Gastrocnemius medialis (tissue), 4 donors: ENCODE measurements at regions not wholly inside any gene's neighbourhood (a gene's known extent, or its start where the extent isn't known, plus 50 kb on each side); places are given as distances from the start of the nearest gene placed in this dataset.
"Not testable (repeated sequence)": the region's sequence is repeated elsewhere in the genome, so short reads cannot be mapped to it uniquely, and the experiment has no call there.

ENCODE experiments used
- ATAC-seq, 2 donors: fragments of 150-250 bp; one replicate each; pipeline ENCODE4 v1.9.1; 2016
- DNase-seq, 2 donors: peaks; one replicate each; pipeline ENCODE4 v3.0.0-alpha.2; 2019
- H3K27ac ChIP-seq, 4 donors: fragments of 200-600 bp; sonication (generic); 1 replicate in 1 of 4; 2 replicates in 3 of 4; pipeline ENCODE4 v1.5.1; 2016 to 2018; ENCODE audit warnings: mild to moderate bottlenecking in 2 of 4, moderate library complexity in 1 of 4
- H3K27me3 ChIP-seq, 3 donors: fragments of 200-600 bp; sonication (generic) in 2 of 3; 1 replicate in 1 of 3; 2 replicates in 2 of 3; pipeline versions ENCODE4 v1.5.1 to v1.6.0; 2016 to 2019; ENCODE audit warnings: mild to moderate bottlenecking in 1 of 3, moderate library complexity in 1 of 3
- H3K36me3 ChIP-seq, 2 donors: fragments of 200-600 bp; sonication (generic) in 1 of 2; one replicate each; pipeline ENCODE4 v1.5.1; 2017 to 2018
- H3K4me1 ChIP-seq, 2 donors: fragments of 200-600 bp; sonication (generic) in 1 of 2; one replicate each; pipeline ENCODE4 v1.5.1; 2016 to 2017; ENCODE audit warnings: mild to moderate bottlenecking in 2 of 2
- H3K4me3 ChIP-seq, 4 donors: fragments of 200-600 bp; sonication (generic) in 3 of 4; 1 replicate in 1 of 4; 2 replicates in 3 of 4; pipeline ENCODE4 v1.5.1; 2016 to 2019; ENCODE audit warnings: mild to moderate bottlenecking in 2 of 4
- H3K9me3 ChIP-seq, 3 donors: fragments of 200-600 bp; sonication (generic) in 2 of 3; 1 replicate in 1 of 3; 2 replicates in 2 of 3; pipeline ENCODE4 v1.5.1; 2016 to 2019
- CTCF ChIP-seq, 5 experiments: fragments of 450-650 bp in 3 of 5; fragments of 200-600 bp in 2 of 5; sonication (generic) in 2 of 5; IDR thresholded peaks in 4 of 5; conservative IDR thresholded peaks in 1 of 5; 1 replicate in 4 of 5; 2 replicates in 1 of 5; pipeline ENCODE4 v1.5.1; 2016 to 2019; ENCODE audit warnings: antibody characterized with exemption in 5 of 5, mild to moderate bottlenecking in 3 of 5, moderate library complexity in 3 of 5
- POLR2A ChIP-seq, 2 donors: fragments of 450-650 bp; IDR thresholded peaks; one replicate each; pipeline ENCODE4 v1.6.1; 2017; ENCODE audit warnings: antibody characterized with exemption in 2 of 2, mild to moderate bottlenecking in 2 of 2, moderate library complexity in 2 of 2
- in situ Hi-C, 4 donors: fragments of 200-750 bp; cut with MboI; loops; one replicate each; pipeline versions ENCODE4 v1.15.0 to v1.8.0; 2017; ENCODE audit warnings: low sequenced_read_pairs in 4 of 4
- intact Hi-C: fragments of 100-400 bp; cut with DNase I; formaldehyde crosslinking; loops from one replicate; pipeline ENCODE4 v1.15.1; 2023; ENCODE audit warnings: low total_unique reads

- H3K4me3 ChIP-seq, H3K27ac ChIP-seq, H3K4me1 ChIP-seq, H3K36me3 ChIP-seq, in situ Hi-C loops, intact Hi-C loops, DNase-seq, H3K9me3 ChIP-seq, H3K27me3 ChIP-seq, ATAC-seq: not testable (repeated sequence)
These were observed 51.2 kb upstream of the MB21D2 start for GRCh38 chr3:192968901-192969300.

- Histone ChIP-seq H3K9me3 (no peaks in the 10 kb centered on the region), H3K4me3 (no peak overlapping the region), H3K27me3 (no peaks in the 10 kb centered on the region), H3K27ac (no peak overlapping the region), H3K4me1 (no peaks in the 10 kb centered on the region), H3K36me3 (no peaks in the 10 kb centered on the region)
- intact Hi-C loops (no loop called here), in situ Hi-C loops (no loop called here)
- DNase-seq (no peak), ATAC-seq (no peak)
- TF ChIP-seq CTCF (IDR thresholded peaks at IDR 0.05 in 4 of 5, conservative IDR thresholded peaks at IDR 0.05 in 1 of 5) (no peak), POLR2A (IDR thresholded peaks at IDR 0.05) (no peak)
These were observed 63.0 kb upstream of the MB21D2 start for GRCh38 chr3:192980632-192981031.

GRCh38 chr3:192986379-192986778 is 68.7 kb upstream of the MB21D2 start:
- Histone ChIP-seq H3K4me3 (no peak overlapping the region), H3K9me3 (no peaks in the 10 kb centered on the region), H3K4me1 (no peaks in the 10 kb centered on the region), H3K27ac (no peak overlapping the region), H3K27me3 (no peaks in the 10 kb centered on the region), H3K36me3 (no peaks in the 10 kb centered on the region)
- ATAC-seq (no peak), DNase-seq (no peak)
- no peak for TF ChIP-seq POLR2A (IDR thresholded peaks at IDR 0.05)
- TF ChIP-seq CTCF (IDR thresholded peaks at IDR 0.05 in 4 of 5, conservative IDR thresholded peaks at IDR 0.05 in 1 of 5): no peak
- in situ Hi-C loops (no loop called here), intact Hi-C loops (no loop called here)

- ATAC-seq (no peak), DNase-seq (no peak)
- Histone ChIP-seq H3K27me3 (no peaks in the 10 kb centered on the region), H3K4me3 (no peak overlapping the region), H3K9me3 (no peaks in the 10 kb centered on the region), H3K4me1 (peaks cover 0 to 7% of the 10 kb centered on the region in 2 donors), H3K36me3 (no peaks in the 10 kb centered on the region), H3K27ac (no peak overlapping the region)
- in situ Hi-C loops (no loop called here), intact Hi-C loops (no loop called here)
- TF ChIP-seq CTCF (IDR thresholded peaks at IDR 0.05 in 4 of 5, conservative IDR thresholded peaks at IDR 0.05 in 1 of 5): no peak
- TF ChIP-seq POLR2A (IDR thresholded peaks at IDR 0.05): no peak
These were observed 73.7 kb upstream of the MB21D2 start for GRCh38 chr3:192991356-192991755.

GRCh38 chr3:192992361-192992760 is 74.7 kb upstream of the MB21D2 start:
- no peak for DNase-seq
- intact Hi-C loops: no loop called here
- Histone ChIP-seq H3K27me3 (no peaks in the 10 kb centered on the region), H3K4me1 (peaks cover 0 to 7% of the 10 kb centered on the region in 2 donors), H3K9me3 (no peaks in the 10 kb centered on the region), H3K27ac (no peak overlapping the region), H3K4me3 (no peak overlapping the region), H3K36me3 (no peaks in the 10 kb centered on the region)
- no peak for ATAC-seq
- no peak for TF ChIP-seq CTCF (IDR thresholded peaks at IDR 0.05 in 4 of 5, conservative IDR thresholded peaks at IDR 0.05 in 1 of 5)
- TF ChIP-seq POLR2A (IDR thresholded peaks at IDR 0.05): no peak
- in situ Hi-C loops: no loop called here
